Skeletal muscle tissue (tissue), 3 donors: ENCODE measurements at regions not wholly inside any gene's neighbourhood (a gene's known extent, or its start where the extent isn't known, plus 50 kb on each side); places are given as distances from the start of the nearest gene placed in this dataset.

Source experiments
- H3K27ac ChIP-seq: one replicate; pipeline ENCODE4 v1.7.0; 2013; ENCODE audit warnings: mild to moderate bottlenecking, low read depth, low read length, inconsistent platforms
- H3K27me3 ChIP-seq, 3 donors: one replicate each; pipeline ENCODE4 v1.7.0; 2013; ENCODE audit warnings: low read length in 3 of 3; ENCODE audit not compliant: control insufficient read depth in 3 of 3, insufficient read depth in 3 of 3
- H3K36me3 ChIP-seq, 3 donors: one replicate each; pipeline ENCODE4 v1.7.0; 2013; ENCODE audit warnings: low read length in 3 of 3; ENCODE audit not compliant: control insufficient read depth in 3 of 3, insufficient read depth in 3 of 3
- H3K4me1 ChIP-seq, 3 donors: one replicate each; pipeline ENCODE4 v1.7.0; 2013; ENCODE audit warnings: low read length in 3 of 3, mild to moderate bottlenecking in 3 of 3; ENCODE audit not compliant: control insufficient read depth in 3 of 3, insufficient read depth in 3 of 3
- H3K4me3 ChIP-seq, 3 donors: one replicate each; pipeline ENCODE4 v1.7.0; 2013; ENCODE audit warnings: low read length in 3 of 3
- H3K9ac ChIP-seq, 3 donors: one replicate each; pipeline ENCODE4 v1.7.0; 2013; ENCODE audit warnings: low read length in 3 of 3, mild to moderate bottlenecking in 3 of 3, moderate library complexity in 2 of 3, low read depth in 1 of 3
- H3K9me3 ChIP-seq, 3 donors: one replicate each; pipeline ENCODE4 v1.7.0; 2013; ENCODE audit warnings: low read length in 3 of 3; ENCODE audit not compliant: control insufficient read depth in 3 of 3
- donor health status: Osteomylitis.

DNA sequence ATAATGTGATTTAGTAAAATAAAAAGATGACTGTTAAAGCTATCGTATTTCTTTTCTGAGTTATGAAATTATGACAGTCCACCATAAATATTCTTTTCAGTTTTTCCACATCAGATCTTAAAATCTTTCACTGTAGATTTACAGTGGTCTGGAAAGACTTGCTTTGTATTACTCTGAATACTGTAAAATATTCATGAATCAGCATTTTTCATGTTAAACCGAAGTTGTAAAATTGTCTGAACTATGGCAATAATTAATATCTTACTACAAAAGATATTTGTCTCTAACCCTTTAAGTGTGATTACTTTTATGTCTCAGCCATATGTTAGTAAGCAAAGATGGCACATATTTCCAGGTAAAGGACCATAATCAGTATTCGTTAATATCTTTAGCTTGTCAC, 1397.2 kb upstream of the PCDH9 start:
- H3K27ac ChIP-seq: no peak overlapping the region
- H3K36me3 ChIP-seq: no peaks in the 10 kb centered on the region
- no peak overlapping the region for H3K9ac ChIP-seq
- no peaks in the 10 kb centered on the region for H3K9me3 ChIP-seq
- H3K27me3 ChIP-seq: no peaks in the 10 kb centered on the region
- no peaks in the 10 kb centered on the region for H3K4me1 ChIP-seq
- H3K4me3 ChIP-seq: no peak overlapping the region

DNA sequence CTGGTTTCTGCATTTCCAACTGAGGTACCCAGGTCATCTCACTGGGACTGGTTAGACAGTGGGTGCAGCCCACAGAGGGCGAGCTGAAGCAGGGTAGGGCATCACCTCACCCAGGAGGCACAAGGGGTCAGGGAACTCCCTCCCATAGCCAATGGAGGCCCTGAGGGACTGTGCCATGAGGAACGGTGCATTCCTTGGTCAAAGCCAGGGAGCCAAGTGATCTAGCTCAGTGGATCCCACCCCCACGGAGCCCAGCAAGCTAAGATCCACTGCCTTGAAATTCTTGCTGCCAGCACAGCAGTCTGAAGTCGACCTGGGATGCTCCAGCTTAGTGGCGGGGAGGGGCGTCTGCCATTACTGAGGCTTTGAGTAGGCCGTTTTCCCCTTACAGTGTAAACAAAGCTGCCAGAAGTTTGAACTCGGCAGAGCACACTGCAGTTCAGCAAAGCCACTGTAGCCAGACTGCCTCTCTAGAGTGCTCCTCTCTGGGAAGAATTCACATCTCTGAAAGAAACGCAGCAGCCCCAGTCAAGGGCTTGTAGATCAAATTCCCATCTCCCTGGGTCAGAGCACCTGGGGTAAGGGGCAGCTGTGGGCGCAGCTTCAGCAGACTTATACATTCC, 1386.6 kb upstream of the PCDH9 start:
- H3K9ac ChIP-seq: no peak overlapping the region
- H3K4me3 ChIP-seq: no peak overlapping the region
- H3K4me1 ChIP-seq: no peaks in the 10 kb centered on the region
- H3K27ac ChIP-seq: no peak overlapping the region
- no peaks in the 10 kb centered on the region for H3K36me3 ChIP-seq
- no peaks in the 10 kb centered on the region for H3K9me3 ChIP-seq
- no peaks in the 10 kb centered on the region for H3K27me3 ChIP-seq

DNA sequence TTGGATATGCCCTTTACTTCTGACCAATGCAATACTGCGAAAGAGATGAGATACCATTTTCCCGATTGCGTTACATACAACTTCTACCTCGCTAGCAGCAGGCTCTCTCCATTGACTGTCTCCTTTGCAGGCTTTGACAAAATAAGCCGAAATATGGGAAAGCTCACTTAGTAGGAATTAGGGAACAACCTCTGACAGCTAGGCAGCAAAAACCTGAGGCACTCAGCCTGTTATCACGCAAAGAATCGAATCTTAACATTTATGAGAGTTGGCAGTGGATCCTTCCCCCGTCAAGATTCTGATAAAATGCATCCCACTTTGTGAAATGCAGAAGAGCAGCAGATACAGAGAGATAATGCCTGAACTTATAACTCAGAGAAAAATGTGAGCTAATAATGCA, 1379.5 kb upstream of the PCDH9 start:
- H3K27me3 ChIP-seq: no peaks in the 10 kb centered on the region
- no peaks in the 10 kb centered on the region for H3K36me3 ChIP-seq
- no peaks in the 10 kb centered on the region for H3K4me1 ChIP-seq
- H3K9me3 ChIP-seq: no peaks in the 10 kb centered on the region
- H3K9ac ChIP-seq: no peak overlapping the region
- no peak overlapping the region for H3K4me3 ChIP-seq
- H3K27ac ChIP-seq: no peak overlapping the region

DNA sequence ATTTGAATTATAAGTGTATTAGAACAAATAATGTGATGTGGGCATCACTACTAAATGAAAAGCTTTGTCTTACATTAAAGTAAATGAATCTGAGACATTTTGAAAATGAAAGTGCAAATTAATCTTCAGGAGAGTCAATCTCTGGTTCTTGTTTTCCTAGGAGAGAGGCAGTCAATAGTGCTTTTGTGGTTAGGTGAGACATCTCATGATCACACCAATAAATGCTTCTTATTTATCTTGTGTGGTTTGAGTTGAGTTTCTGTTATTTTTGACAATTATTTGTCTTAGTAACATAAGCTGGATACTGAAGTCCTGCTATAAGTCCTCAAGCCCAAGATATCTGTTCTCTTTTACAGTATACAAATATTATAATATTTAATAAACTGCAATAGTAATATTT, 1378.0 kb upstream of the PCDH9 start:
- no peak overlapping the region for H3K27ac ChIP-seq
- H3K4me3 ChIP-seq: no peak overlapping the region
- H3K9me3 ChIP-seq: no peaks in the 10 kb centered on the region
- H3K4me1 ChIP-seq: no peaks in the 10 kb centered on the region
- H3K36me3 ChIP-seq: no peaks in the 10 kb centered on the region
- H3K9ac ChIP-seq: no peak overlapping the region
- no peaks in the 10 kb centered on the region for H3K27me3 ChIP-seq

DNA sequence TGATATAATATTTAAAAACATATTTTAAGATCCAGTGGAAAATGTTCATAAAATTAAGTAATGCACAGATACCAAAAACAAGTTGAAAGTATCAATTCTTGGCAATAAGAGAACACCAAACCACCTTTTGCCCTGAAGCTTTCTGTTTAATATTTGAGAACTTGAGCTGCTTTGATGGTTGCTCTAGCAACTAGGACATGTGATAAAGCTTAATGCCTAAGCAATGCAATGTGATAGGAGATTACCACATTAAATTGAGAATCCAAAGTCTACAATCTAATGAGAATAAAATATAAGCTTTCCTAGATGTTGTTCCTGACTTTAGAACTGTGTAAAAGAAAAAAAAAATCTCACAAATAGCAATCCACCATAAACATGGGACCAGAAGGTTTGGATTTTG, 1367.5 kb upstream of the PCDH9 start:
- Histone ChIP-seq H3K9me3 (no peaks in the 10 kb centered on the region), H3K9ac (no peak overlapping the region), H3K4me1 (no peaks in the 10 kb centered on the region), H3K36me3 (no peaks in the 10 kb centered on the region), H3K27ac (no peak overlapping the region), H3K27me3 (no peaks in the 10 kb centered on the region), H3K4me3 (no peak overlapping the region)

DNA sequence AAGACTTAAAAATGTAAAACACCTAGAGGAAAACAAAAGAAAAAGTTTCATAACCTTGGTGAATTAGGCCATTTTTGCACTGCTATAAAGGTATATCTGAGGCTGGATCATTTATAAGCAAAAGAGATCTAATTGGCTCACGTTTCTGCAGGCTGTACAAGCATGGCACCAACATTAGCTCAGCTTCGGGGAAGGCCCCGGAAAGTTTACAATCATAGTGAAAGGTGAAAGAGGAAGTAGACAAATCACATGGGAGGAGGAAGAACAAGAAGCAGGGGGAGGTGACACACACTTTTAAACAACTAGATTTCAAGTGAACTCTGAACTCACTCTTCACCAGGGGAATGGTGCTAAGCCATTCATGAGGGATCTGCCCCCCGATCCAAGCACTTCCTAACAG, 1358.5 kb upstream of the PCDH9 start:
- H3K36me3 ChIP-seq: no peaks in the 10 kb centered on the region
- no peak overlapping the region for H3K9ac ChIP-seq
- H3K9me3 ChIP-seq: no peaks in the 10 kb centered on the region
- no peak overlapping the region for H3K27ac ChIP-seq
- no peaks in the 10 kb centered on the region for H3K27me3 ChIP-seq
- no peaks in the 10 kb centered on the region for H3K4me1 ChIP-seq
- H3K4me3 ChIP-seq: no peak overlapping the region

DNA sequence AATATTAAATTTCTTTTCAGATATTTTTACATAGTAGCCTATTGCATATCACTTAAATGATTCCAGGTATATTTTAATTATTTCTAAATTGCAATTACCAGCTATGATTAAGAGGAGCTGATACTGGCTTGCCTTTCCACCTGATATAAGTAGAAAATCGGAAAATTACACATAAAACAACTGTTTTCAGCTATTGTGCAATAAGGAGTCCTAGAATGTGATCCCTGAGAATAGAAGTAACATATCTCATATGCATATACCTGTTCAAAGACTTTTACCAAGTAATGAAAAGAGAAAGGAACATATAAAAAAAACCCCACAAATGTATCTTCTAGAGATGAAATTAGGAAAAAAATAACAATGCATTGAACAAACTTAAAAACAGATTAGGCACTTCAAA, 1354.6 kb upstream of the PCDH9 start:
- Histone ChIP-seq H3K9me3 (no peaks in the 10 kb centered on the region), H3K4me1 (no peaks in the 10 kb centered on the region), H3K27ac (no peak overlapping the region), H3K27me3 (no peaks in the 10 kb centered on the region), H3K9ac (no peak overlapping the region), H3K36me3 (no peaks in the 10 kb centered on the region), H3K4me3 (no peak overlapping the region)

DNA sequence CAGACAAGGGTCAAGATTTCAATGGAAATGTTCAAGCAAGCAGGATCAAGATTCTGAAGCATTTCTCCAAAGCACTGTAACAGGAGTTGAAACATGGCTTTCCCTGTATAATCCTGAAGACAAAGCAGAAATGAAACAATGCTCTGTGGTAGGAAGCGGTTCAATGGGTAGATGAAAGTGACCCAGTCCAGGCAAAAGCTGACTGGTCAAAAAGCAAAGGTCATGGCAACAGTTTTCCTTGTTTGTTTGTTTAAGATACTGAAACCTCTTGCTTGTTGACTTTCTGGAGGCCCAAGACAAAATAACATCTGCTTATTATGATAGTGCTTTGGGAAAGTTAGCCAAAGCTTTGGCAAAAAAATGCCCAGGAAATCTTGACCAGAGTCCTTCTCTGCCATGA, 1343.9 kb upstream of the PCDH9 start:
- H3K4me1 ChIP-seq: no peaks in the 10 kb centered on the region
- no peaks in the 10 kb centered on the region for H3K27me3 ChIP-seq
- no peak overlapping the region for H3K9ac ChIP-seq
- no peaks in the 10 kb centered on the region for H3K9me3 ChIP-seq
- H3K36me3 ChIP-seq: no peaks in the 10 kb centered on the region
- H3K27ac ChIP-seq: no peak overlapping the region
- no peak overlapping the region for H3K4me3 ChIP-seq

DNA sequence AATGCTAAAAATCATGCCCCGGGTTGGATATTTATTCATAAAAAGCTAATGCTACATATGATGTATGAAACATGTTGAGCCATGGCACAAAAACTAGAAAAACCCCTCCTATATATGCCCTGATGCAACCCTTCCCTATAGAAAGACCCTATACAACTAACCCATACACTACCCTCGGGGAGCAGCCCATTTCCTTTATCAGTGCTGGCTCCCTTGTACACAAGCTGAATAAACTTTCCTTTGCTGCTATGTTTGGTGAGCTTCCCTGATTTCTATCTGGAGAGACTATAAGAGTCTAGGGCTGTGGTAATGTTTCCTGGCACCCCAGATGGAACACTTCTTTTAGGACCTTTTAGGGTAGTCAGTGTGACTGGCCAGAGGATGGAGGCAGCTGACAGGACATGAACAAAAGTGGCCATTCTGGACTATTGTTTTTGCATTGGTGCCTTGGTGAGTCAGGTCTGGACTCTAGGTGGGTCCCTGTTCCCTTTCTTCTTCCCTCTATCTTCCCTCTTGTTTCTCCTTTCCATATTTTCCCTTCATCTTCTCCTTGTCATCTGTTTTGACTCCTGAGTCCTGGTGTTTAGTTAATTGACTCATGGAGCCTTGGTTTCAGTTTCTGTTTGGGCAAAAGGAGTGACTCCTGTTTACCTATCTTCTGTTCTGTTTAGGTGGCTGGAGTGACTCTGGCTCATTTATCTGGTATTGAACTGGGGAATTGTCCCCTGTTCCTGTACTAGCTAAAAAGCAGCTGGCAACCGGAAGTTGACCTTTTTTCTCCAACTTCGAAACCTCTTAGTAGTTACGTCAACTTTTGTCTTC, 1321.8 kb upstream of the PCDH9 start:
- Histone ChIP-seq H3K9ac (no peak overlapping the region), H3K27me3 (no peaks in the 10 kb centered on the region), H3K9me3 (no peaks in the 10 kb centered on the region), H3K27ac (no peak overlapping the region), H3K36me3 (no peaks in the 10 kb centered on the region), H3K4me3 (no peak overlapping the region), H3K4me1 (no peaks in the 10 kb centered on the region)

DNA sequence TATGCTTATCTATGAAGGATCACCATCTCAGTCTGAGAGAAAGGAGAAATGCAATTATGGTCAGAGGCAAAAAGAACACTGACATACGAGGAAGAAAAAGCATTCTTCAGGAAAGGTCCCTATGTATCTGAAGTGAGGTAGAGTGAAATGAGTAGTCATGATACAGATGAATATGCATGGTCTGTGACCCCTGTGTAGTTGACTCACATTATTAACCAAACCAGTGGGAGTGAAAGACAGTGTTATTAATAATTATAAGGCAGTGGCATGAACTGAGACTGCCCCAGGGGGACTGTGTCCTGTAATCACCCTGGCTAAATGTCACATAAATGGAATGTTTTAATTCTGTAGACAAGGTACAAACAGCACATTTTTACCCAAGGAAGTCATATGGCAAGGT, 1320.2 kb upstream of the PCDH9 start:
- H3K36me3 ChIP-seq: no peaks in the 10 kb centered on the region
- H3K9ac ChIP-seq: no peak overlapping the region
- H3K27me3 ChIP-seq: no peaks in the 10 kb centered on the region
- H3K9me3 ChIP-seq: no peaks in the 10 kb centered on the region
- H3K4me3 ChIP-seq: no peak overlapping the region
- no peak overlapping the region for H3K27ac ChIP-seq
- H3K4me1 ChIP-seq: no peaks in the 10 kb centered on the region
